PC-9 (cell line): ENCODE measurements at regions not wholly inside any gene's neighbourhood (a gene's known extent, or its start where the extent isn't known, plus 50 kb on each side); places are given as distances from the start of the nearest gene placed in this dataset.

Experiments
- BruUV-seq: library from RNA; stranded (reverse); fragments of 400-500 nt; replicated peaks from 2 replicates; lab custom pipeline; 2021; lab: Mats Ljungman, UMichigan
- CTCF ChIA-PET: fragments of 300-600 bp; sonication (Branson Sonifier 250); formaldehyde crosslinking; loops from one replicate; lab custom pipeline; 2022; ENCODE audit warnings: antibody characterized with exemption; lab: Charles Lee
- POLR2A ChIA-PET: fragments of 300-600 bp; sonication (Branson Sonifier 250); formaldehyde crosslinking; loops from one replicate; lab custom pipeline; 2022; ENCODE audit warnings: antibody characterized with exemption; ENCODE audit not compliant: unreplicated experiment; lab: Charles Lee
- DNase-seq, 2 experiments: peaks; one replicate each; pipeline versions ENCODE4 v3.0.0 to v3.0.0-alpha.2; 2015 to 2022; ENCODE audit warnings: mixed read lengths in 1 of 2
- H2AFZ ChIP-seq: fragments of 200-600 bp; sonication (generic); 2 replicates; pipeline ENCODE4 v1.8.1; 2017; ENCODE audit warnings: antibody characterized with exemption
- H3F3A ChIP-seq: fragments of 200-600 bp; sonication (generic); 2 replicates; pipeline ENCODE4 v1.8.1; 2017; ENCODE audit warnings: antibody characterized with exemption, mild to moderate bottlenecking, low read depth; ENCODE audit not compliant: insufficient read depth
- H3K27ac ChIP-seq: fragments of 200-600 bp; sonication (generic); 2 replicates; pipeline ENCODE4 v1.6.1; 2016; ENCODE audit warnings: mixed run types
- H3K27me3 ChIP-seq: fragments of 200-600 bp; sonication (generic); 2 replicates; pipeline ENCODE4 v1.6.1; 2016; ENCODE audit warnings: low read depth, mixed run types; ENCODE audit not compliant: insufficient read depth
- H3K36me3 ChIP-seq: fragments of 200-600 bp; sonication (generic); 2 replicates; pipeline ENCODE4 v1.6.1; 2016; ENCODE audit warnings: low read depth, mixed run types
- H3K4me1 ChIP-seq: fragments of 200-600 bp; sonication (generic); replicated peaks from 2 replicates; pipeline ENCODE4 v1.6.1; 2016; ENCODE audit warnings: mixed run types; ENCODE audit not compliant: insufficient read depth
- H3K4me2 ChIP-seq: fragments of 200-600 bp; sonication (generic); 2 replicates; pipeline ENCODE4 v1.6.1; 2017; ENCODE audit warnings: mixed run types
- H3K4me3 ChIP-seq: fragments of 200-600 bp; sonication (generic); 2 replicates; pipeline ENCODE4 v1.6.1; 2016; ENCODE audit warnings: mixed run types
- H3K79me2 ChIP-seq: fragments of 200-600 bp; sonication (generic); 2 replicates; pipeline ENCODE4 v1.6.1; 2017; ENCODE audit warnings: low read depth, mixed run types
- H3K9me2 ChIP-seq: fragments of 200-600 bp; sonication (generic); 2 replicates; pipeline ENCODE4 v1.8.1; 2017; ENCODE audit warnings: mild to moderate bottlenecking; ENCODE audit not compliant: insufficient read depth
- H3K9me3 ChIP-seq: fragments of 200-600 bp; sonication (generic); 2 replicates; pipeline ENCODE4 v1.8.1; 2016; ENCODE audit warnings: low read depth; ENCODE audit not compliant: insufficient read depth
- H4K20me1 ChIP-seq: fragments of 200-600 bp; sonication (generic); 2 replicates; pipeline ENCODE4 v1.8.1; 2017; ENCODE audit not compliant: insufficient read depth
- EZH2 ChIP-seq: fragments of 200-600 bp; sonication (generic); IDR thresholded peaks from 2 replicates; pipeline ENCODE4 v1.8.0; 2017; ENCODE audit warnings: antibody characterized with exemption, low read depth
- intact Hi-C: fragments of 100-400 bp; cut with micrococcal nuclease; formaldehyde crosslinking; loops from one replicate; pipeline ENCODE4 v1.10.0; 2022; ENCODE audit not compliant: unreplicated experiment
- TF ChIP-seq, protein P1 (sequence below): fragments of 200-600 bp; sonication (generic); conservative IDR thresholded peaks from 2 replicates; pipeline ENCODE4 v1.6.1; 2017; ENCODE audit warnings: mixed run types, antibody characterized with exemption, mild to moderate bottlenecking, moderate library complexity

- Histone ChIP-seq H3K79me2 (no peaks in the 10 kb centered on the region), H3K4me3 (no peak overlapping the region), H3K27ac (no peak overlapping the region), H3K36me3 (no peaks in the 10 kb centered on the region), H4K20me1 (no peaks in the 10 kb centered on the region), H3K27me3 (no peaks in the 10 kb centered on the region), H3K4me2 (no peak overlapping the region), H2AFZ (no peak overlapping the region), H3K4me1 (no peaks in the 10 kb centered on the region), H3F3A (no peaks in the 10 kb centered on the region), H3K9me2 (no peaks in the 10 kb centered on the region), H3K9me3 (no peaks in the 10 kb centered on the region)
- POLR2A ChIA-PET = no interaction called here
- TF ChIP-seq EZH2 = no peak
- TF ChIP-seq, protein P1, sequence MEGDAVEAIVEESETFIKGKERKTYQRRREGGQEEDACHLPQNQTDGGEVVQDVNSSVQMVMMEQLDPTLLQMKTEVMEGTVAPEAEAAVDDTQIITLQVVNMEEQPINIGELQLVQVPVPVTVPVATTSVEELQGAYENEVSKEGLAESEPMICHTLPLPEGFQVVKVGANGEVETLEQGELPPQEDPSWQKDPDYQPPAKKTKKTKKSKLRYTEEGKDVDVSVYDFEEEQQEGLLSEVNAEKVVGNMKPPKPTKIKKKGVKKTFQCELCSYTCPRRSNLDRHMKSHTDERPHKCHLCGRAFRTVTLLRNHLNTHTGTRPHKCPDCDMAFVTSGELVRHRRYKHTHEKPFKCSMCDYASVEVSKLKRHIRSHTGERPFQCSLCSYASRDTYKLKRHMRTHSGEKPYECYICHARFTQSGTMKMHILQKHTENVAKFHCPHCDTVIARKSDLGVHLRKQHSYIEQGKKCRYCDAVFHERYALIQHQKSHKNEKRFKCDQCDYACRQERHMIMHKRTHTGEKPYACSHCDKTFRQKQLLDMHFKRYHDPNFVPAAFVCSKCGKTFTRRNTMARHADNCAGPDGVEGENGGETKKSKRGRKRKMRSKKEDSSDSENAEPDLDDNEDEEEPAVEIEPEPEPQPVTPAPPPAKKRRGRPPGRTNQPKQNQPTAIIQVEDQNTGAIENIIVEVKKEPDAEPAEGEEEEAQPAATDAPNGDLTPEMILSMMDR = no peak
- CTCF ChIA-PET = no interaction called here
- no TSS peak for BruUV-seq
- intact Hi-C loops = no loop called here
- no peak for DNase-seq
Observed at GRCh38 chr13:73900591-73900990, 233.6 kb downstream of the KLF12 start.

DNA sequence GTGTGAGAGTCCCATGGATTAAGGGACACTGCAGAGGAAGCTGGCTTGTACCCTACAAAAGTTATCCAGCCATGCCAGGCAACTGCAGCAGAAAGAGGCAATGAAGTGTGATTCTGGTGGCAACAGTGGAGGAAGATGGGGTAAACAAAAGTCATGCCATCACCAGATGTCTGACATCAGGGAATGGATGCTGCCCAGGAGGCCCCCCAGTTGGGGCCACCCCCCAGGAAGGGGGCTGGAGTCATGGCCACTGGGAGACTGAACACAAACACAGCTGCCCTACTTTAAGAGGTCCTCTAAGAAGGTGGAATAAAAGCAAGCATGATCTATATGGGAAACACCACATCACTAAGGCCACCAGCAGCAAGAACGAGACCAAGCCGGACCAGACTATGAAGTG, 235.3 kb downstream of the KLF12 start:
- ChIA-PET POLR2A (no interaction called here), CTCF (no interaction called here)
- no peak overlapping the region for H3K4me2 ChIP-seq
- TF ChIP-seq, protein P1 = no peak
- TF ChIP-seq EZH2 = no peak
- no TSS peak for BruUV-seq
- H4K20me1 ChIP-seq = no peaks in the 10 kb centered on the region
- no peak for DNase-seq
- H2AFZ ChIP-seq = no peak overlapping the region
- no peak overlapping the region for H3K27ac ChIP-seq
- H3K4me3 ChIP-seq = no peak overlapping the region
- H3K27me3 ChIP-seq = no peaks in the 10 kb centered on the region
- no peaks in the 10 kb centered on the region for H3K4me1 ChIP-seq
- intact Hi-C loops = no loop called here
- H3K79me2 ChIP-seq = no peaks in the 10 kb centered on the region
- no peaks in the 10 kb centered on the region for H3F3A ChIP-seq
- H3K9me3 ChIP-seq = no peaks in the 10 kb centered on the region
- no peaks in the 10 kb centered on the region for H3K36me3 ChIP-seq
- no peaks in the 10 kb centered on the region for H3K9me2 ChIP-seq

- H2AFZ ChIP-seq = no peak overlapping the region
- TF ChIP-seq, protein P1 = no peak
- no peak for TF ChIP-seq EZH2
- H4K20me1 ChIP-seq = no peaks in the 10 kb centered on the region
- no peak overlapping the region for H3K4me2 ChIP-seq
- H3K27me3 ChIP-seq = no peaks in the 10 kb centered on the region
- POLR2A ChIA-PET = no interaction called here
- CTCF ChIA-PET = no interaction called here
- no peaks in the 10 kb centered on the region for H3K4me1 ChIP-seq
- intact Hi-C loops = no loop called here
- no TSS peak for BruUV-seq
- no peak overlapping the region for H3K27ac ChIP-seq
- no peaks in the 10 kb centered on the region for H3K79me2 ChIP-seq
- H3K4me3 ChIP-seq = no peak overlapping the region
- DNase-seq = no peak
- no peaks in the 10 kb centered on the region for H3K9me3 ChIP-seq
- no peaks in the 10 kb centered on the region for H3K9me2 ChIP-seq
- no peaks in the 10 kb centered on the region for H3K36me3 ChIP-seq
- no peaks in the 10 kb centered on the region for H3F3A ChIP-seq
Observed at GRCh38 chr13:73898276-73898675, 235.9 kb downstream of the KLF12 start.
